SK-N-SH (cell line): ENCODE measurements at regions not wholly inside any gene's neighbourhood (a gene's known extent, or its start where the extent isn't known, plus 50 kb on each side); places are given as distances from the start of the nearest gene placed in this dataset.

Experiments
- CTCF ChIA-PET: fragments of 300-600, 350-600 bp; formaldehyde crosslinking; extraction: SDS; loops from one replicate; lab custom pipeline; 2021; lab: Yijun Ruan, JAX
- POLR2A ChIA-PET: fragments of 350-600 bp; sonication (Branson Sonifier 250); formaldehyde crosslinking; extraction: SDS; loops from one replicate; lab custom pipeline; 2020; ENCODE audit warnings: antibody characterized with exemption, inconsistent platforms; lab: Yijun Ruan, JAX
- DNase-seq: peaks from one replicate; pipeline ENCODE4 v3.0.0; 2012
- H2AFZ ChIP-seq: fragments of 200-600 bp; sonication (generic); 2 replicates; pipeline ENCODE4 v1.8.1; 2016; ENCODE audit warnings: antibody characterized with exemption, mild to moderate bottlenecking, low read depth
- H3F3A ChIP-seq: fragments of 200-600 bp; sonication (generic); replicated peaks from 2 replicates; pipeline ENCODE3; 2016; ENCODE audit warnings: antibody characterized with exemption, mild to moderate bottlenecking; ENCODE audit not compliant: insufficient read depth
- H3K27ac ChIP-seq, 2 experiments: fragments of 200-500 bp in 1 of 2; fragments of 200-600 bp in 1 of 2; sonication (Bioruptor generic) in 1 of 2; sonication (generic), shearing (Covaris generic) in 1 of 2; 2 replicates each; pipeline versions ENCODE4 v1.5.1 to v1.6.1; 2014 to 2016; ENCODE audit warnings: low read depth in 2 of 2, inconsistent platforms in 1 of 2, low read length in 1 of 2, mild to moderate bottlenecking in 1 of 2, mixed read lengths in 1 of 2
- H3K27me3 ChIP-seq: fragments of 200-600 bp; sonication (generic), shearing (Covaris generic); 2 replicates; pipeline ENCODE4 v1.6.1; 2016; ENCODE audit warnings: mixed run types; ENCODE audit not compliant: insufficient read depth
- H3K36me3 ChIP-seq, 2 experiments: fragments of 200-500 bp in 1 of 2; fragments of 200-600 bp in 1 of 2; sonication (Bioruptor generic) in 1 of 2; sonication (generic) in 1 of 2; replicated peaks in 1 of 2; 2 replicates each; pipeline versions ENCODE3 to v1.5.1; 2014 to 2016; ENCODE audit warnings: low read length in 1 of 2, mild to moderate bottlenecking in 1 of 2; ENCODE audit not compliant: insufficient read depth in 2 of 2, control insufficient read depth in 1 of 2
- H3K4me1 ChIP-seq, 2 experiments: fragments of 200-500 bp in 1 of 2; fragments of 200-600 bp in 1 of 2; sonication (Bioruptor generic) in 1 of 2; sonication (generic), shearing (Covaris generic) in 1 of 2; 2 replicates each; pipeline versions ENCODE4 v1.5.1 to v1.6.1; 2014 to 2016; ENCODE audit warnings: low read depth in 1 of 2, low read length in 1 of 2, mixed run types in 1 of 2; ENCODE audit not compliant: insufficient read depth in 2 of 2, control insufficient read depth in 1 of 2
- H3K4me2 ChIP-seq: fragments of 200-600 bp; sonication (generic), shearing (Covaris generic); 2 replicates; pipeline ENCODE4 v1.6.1; 2017; ENCODE audit warnings: mixed run types
- H3K4me3 ChIP-seq, 2 experiments: fragments of 200-500 bp in 1 of 2; fragments of 200-600 bp in 1 of 2; sonication (Bioruptor generic) in 1 of 2; sonication (generic), shearing (Covaris generic) in 1 of 2; 2 replicates each; pipeline versions ENCODE4 v1.5.1 to v1.8.1; 2014 to 2016; ENCODE audit warnings: low read depth in 2 of 2, inconsistent platforms in 1 of 2, low read length in 1 of 2, mild to moderate bottlenecking in 1 of 2, mixed read lengths in 1 of 2, moderate library complexity in 1 of 2
- H3K79me2 ChIP-seq: fragments of 200-600 bp; sonication (generic); 2 replicates; pipeline ENCODE4 v1.8.1; 2017; ENCODE audit warnings: mild to moderate bottlenecking; ENCODE audit not compliant: insufficient read depth
- H3K9ac ChIP-seq: fragments of 200-600 bp; sonication (generic); 2 replicates; pipeline ENCODE4 v1.6.1; 2017; ENCODE audit warnings: mixed run types
- H3K9me2 ChIP-seq: fragments of 200-600 bp; sonication (generic); 2 replicates; pipeline ENCODE4 v1.6.1; 2017; ENCODE audit warnings: mixed run types
- H3K9me3 ChIP-seq: fragments of 200-600 bp; sonication (generic); 2 replicates; pipeline ENCODE4 v1.6.1; 2017; ENCODE audit warnings: mixed run types, mild to moderate bottlenecking, moderate library complexity
- H4K20me1 ChIP-seq: fragments of 200-600 bp; sonication (generic); 2 replicates; pipeline ENCODE4 v1.6.1; 2017; ENCODE audit warnings: mild to moderate bottlenecking, mixed run types; ENCODE audit not compliant: insufficient read depth
- EP300 ChIP-seq, 2 experiments: IDR thresholded peaks; 2 replicates each; pipeline versions ENCODE4 v1.4.0 to v1.6.1; 2012; ENCODE audit warnings: borderline replicate concordance in 1 of 2, low read depth in 1 of 2, low read length in 1 of 2
- FOXM1 ChIP-seq: IDR thresholded peaks from 2 replicates; pipeline ENCODE4 v1.4.0; 2012; ENCODE audit warnings: low read depth, mild to moderate bottlenecking
- JUND ChIP-seq: IDR thresholded peaks from 2 replicates; pipeline ENCODE4 v1.4.0; 2012
- MEF2A ChIP-seq: IDR thresholded peaks from 2 replicates; pipeline ENCODE4 v1.4.0; 2012; ENCODE audit warnings: low read depth, borderline replicate concordance
- NFIC ChIP-seq: IDR thresholded peaks from 2 replicates; pipeline ENCODE4 v1.4.0; 2012; ENCODE audit warnings: borderline replicate concordance
- NRF1 ChIP-seq: IDR thresholded peaks from 2 replicates; pipeline ENCODE4 v1.6.1; 2012; ENCODE audit warnings: low read depth, mild to moderate bottlenecking, low read length
- RCOR1 ChIP-seq: fragments of 150-350 bp; IDR thresholded peaks from 2 replicates; pipeline ENCODE4 v1.6.1; 2017; ENCODE audit warnings: antibody characterized with exemption, low read length
- RFX5 ChIP-seq: IDR thresholded peaks from 2 replicates; pipeline ENCODE4 v1.6.1; 2012; ENCODE audit warnings: mild to moderate bottlenecking, improper control_type of control experiment, low read length
- SMC3 ChIP-seq: IDR thresholded peaks from 2 replicates; pipeline ENCODE4 v1.6.1; 2012; ENCODE audit warnings: low read depth, low read length, improper control_type of control experiment
- TAF1 ChIP-seq: IDR thresholded peaks from 2 replicates; pipeline ENCODE4 v1.6.1; 2012; ENCODE audit warnings: low read depth, mild to moderate bottlenecking, low read length, moderate library complexity, borderline replicate concordance
- YY1 ChIP-seq: IDR thresholded peaks from 2 replicates; pipeline ENCODE4 v1.4.0; 2012; ENCODE audit warnings: low read depth, mild to moderate bottlenecking
- WGBS: methylation state at CpG from one replicate; pipeline ENCODE4 v1.1.6; 2017; ENCODE audit warnings: low lambda C conversion rate; 5-methylcytosine and 5-hydroxymethylcytosine counted together
- TF ChIP-seq, protein P1 (sequence below): fragments of 150-350 bp; IDR thresholded peaks from 2 replicates; pipeline ENCODE4 v1.6.1; 2017; ENCODE audit warnings: antibody characterized with exemption, low read length, low read depth, borderline replicate concordance
- TF ChIP-seq, protein P2 (sequence below): IDR thresholded peaks from 2 replicates; pipeline ENCODE4; 2012
- TF ChIP-seq, protein P3 (sequence below): IDR thresholded peaks from 2 replicates; pipeline ENCODE4 v1.4.0; 2012; ENCODE audit warnings: low read depth, borderline replicate concordance

DNA sequence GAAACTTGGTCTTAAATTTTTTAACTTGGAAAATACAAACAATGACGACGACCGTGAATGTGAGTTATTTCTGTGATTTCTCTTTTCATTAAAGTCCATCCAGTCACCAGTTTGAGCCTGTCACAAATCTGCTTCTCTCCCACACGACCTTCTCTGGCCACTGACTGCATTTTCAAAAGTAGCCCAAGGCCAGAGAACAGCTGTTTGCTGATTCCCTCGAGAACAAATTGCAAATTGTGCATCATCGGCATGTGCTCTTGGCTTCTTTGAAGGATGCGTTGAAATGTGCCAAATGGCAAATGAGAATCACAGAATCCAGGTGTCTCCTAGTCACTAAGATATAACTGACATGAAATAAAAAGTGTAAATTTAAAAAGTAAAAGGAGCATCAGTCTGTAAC is 106.4 kb downstream of the AQP9 start:
- CTCF ChIA-PET = interaction anchor here (1.1 to 2.5 kb wide), 2 partner anchors 16 to 607 kb away, joined by 3 to 11 read pairs; no protein-coding TSS in a partner anchor

DNA sequence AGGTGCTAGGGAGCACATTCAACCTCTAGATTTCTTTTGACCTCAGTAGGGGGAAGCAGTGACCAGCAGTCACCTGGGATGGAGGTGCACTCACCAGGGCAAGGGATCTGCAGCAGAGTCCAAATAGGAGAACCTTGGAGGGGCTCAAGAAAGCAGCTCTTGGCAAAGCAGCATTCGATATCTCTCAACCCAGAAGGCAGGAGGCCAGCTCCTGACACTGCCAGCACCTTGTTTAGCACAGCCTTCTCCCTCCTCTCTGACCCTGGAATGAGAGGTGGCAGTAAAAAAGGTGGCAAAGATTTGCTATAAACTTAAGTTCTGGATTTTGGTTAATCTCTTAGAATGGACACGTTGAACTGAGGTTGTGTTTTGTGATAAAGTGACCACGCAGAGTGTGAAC is 107.9 kb downstream of the AQP9 start:
- TF ChIP-seq RFX5 (no peak), YY1 (no peak)
- TF ChIP-seq, protein P1, sequence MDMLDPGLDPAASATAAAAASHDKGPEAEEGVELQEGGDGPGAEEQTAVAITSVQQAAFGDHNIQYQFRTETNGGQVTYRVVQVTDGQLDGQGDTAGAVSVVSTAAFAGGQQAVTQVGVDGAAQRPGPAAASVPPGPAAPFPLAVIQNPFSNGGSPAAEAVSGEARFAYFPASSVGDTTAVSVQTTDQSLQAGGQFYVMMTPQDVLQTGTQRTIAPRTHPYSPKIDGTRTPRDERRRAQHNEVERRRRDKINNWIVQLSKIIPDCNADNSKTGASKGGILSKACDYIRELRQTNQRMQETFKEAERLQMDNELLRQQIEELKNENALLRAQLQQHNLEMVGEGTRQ = no peak
- TF ChIP-seq, protein P2, sequence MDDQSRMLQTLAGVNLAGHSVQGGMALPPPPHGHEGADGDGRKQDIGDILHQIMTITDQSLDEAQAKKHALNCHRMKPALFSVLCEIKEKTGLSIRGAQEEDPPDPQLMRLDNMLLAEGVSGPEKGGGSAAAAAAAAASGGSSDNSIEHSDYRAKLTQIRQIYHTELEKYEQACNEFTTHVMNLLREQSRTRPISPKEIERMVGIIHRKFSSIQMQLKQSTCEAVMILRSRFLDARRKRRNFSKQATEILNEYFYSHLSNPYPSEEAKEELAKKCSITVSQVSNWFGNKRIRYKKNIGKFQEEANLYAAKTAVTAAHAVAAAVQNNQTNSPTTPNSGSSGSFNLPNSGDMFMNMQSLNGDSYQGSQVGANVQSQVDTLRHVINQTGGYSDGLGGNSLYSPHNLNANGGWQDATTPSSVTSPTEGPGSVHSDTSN = no peak
- no peak overlapping the region for H3K4me3 ChIP-seq
- no peak for DNase-seq
- 49% methylated on average over 3 of the region's 3 CpGs for WGBS
- POLR2A ChIA-PET = no interaction called here
- no peak overlapping the region for H3K27ac ChIP-seq
- no peaks in the 10 kb centered on the region for H4K20me1 ChIP-seq
- H3K9me3 ChIP-seq = no peaks in the 10 kb centered on the region
- H3K36me3 ChIP-seq = no peaks in the 10 kb centered on the region
- no peak overlapping the region for H2AFZ ChIP-seq
- no peaks in the 10 kb centered on the region for H3K27me3 ChIP-seq
- H3F3A ChIP-seq = no peaks in the 10 kb centered on the region
- CTCF ChIA-PET = interaction anchor here (2.6 kb wide), 1 partner anchor 18 kb away, joined by 16 read pairs; no protein-coding TSS in a partner anchor
- no peaks in the 10 kb centered on the region for H3K79me2 ChIP-seq
- H3K9me2 ChIP-seq = no peaks in the 10 kb centered on the region
- H3K4me1 ChIP-seq = peaks cover 0 to 18% of the 10 kb centered on the region in 2 experiments; a peak in 2 of 4 replicates
- H3K9ac ChIP-seq = no peak overlapping the region
- H3K4me2 ChIP-seq = no peak overlapping the region

More for the DNA sequence above, 106.4 kb downstream of the AQP9 start:
- Histone ChIP-seq H3K9me2 (no peaks in the 10 kb centered on the region), H3K79me2 (no peaks in the 10 kb centered on the region), H3K4me2 (no peak overlapping the region), H3K27me3 (no peaks in the 10 kb centered on the region), H3K36me3 (no peaks in the 10 kb centered on the region), H3F3A (no peaks in the 10 kb centered on the region), H3K27ac (no peak overlapping the region), H3K9me3 (no peaks in the 10 kb centered on the region), H3K4me1 (peaks cover 0 to 14% of the 10 kb centered on the region in 2 experiments; a peak in 1 of 4 replicates), H2AFZ (no peak overlapping the region), H3K4me3 (no peak overlapping the region), H4K20me1 (no peaks in the 10 kb centered on the region), H3K9ac (no peak overlapping the region)
- WGBS = 73% methylated on average over 7 of the region's 7 CpGs
- POLR2A ChIA-PET = no interaction called here
- DNase-seq = no peak
- no peak for TF ChIP-seq MEF2A

DNA sequence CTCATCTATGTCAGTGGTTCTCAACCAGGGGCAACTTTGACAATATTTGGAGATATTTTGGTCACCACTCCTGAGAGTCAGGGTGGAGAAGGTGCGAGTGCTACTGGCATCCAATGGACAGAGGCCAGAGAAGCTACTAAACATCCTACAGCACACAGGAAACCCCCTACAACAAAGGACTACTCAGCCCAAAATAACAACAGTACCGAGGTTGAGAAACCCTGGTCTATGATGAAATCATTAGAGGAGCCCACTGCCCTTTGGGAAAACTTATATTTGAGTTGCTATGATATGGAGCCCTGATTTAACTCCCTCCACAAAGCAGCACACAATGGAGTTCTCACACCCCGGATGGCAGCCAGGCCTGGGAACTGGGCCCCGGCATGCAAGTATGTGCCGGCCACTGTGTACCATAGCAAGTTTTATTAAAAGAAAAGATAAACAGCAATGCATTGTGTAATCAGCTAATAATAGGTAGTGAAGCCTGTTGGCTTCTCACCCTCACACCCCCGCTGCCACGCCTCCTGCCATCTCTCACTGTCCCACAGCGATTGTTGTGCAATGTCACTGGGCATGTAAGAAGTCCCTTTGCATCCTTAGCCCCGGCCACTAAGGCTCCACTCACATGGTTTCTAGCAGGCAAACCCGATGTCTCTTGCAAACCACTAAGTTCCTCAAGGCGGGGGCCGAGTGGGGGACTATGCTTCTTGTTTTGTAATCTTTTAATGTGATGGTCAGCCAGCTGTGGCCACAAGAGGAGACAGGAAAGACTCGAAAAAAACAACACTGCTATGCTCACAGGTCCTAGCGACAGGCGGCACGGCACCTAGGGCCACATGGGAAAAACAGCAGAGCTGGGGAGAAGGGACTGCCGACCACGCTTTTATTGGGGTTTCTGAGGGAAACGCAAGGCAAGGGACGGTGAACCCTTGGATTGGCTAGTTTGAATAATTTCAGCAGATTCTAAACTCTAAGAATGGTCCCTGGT is 110.0 kb downstream of the AQP9 start:
- Histone ChIP-seq H3K4me3 (no peak overlapping the region), H3K36me3 (no peaks in the 10 kb centered on the region), H3F3A (no peaks in the 10 kb centered on the region), H3K27ac (no peak overlapping the region), H3K9ac (no peak overlapping the region), H3K27me3 (no peaks in the 10 kb centered on the region; the same call in 1 of the 2 replicates), H3K4me2 (no peak overlapping the region), H4K20me1 (no peaks in the 10 kb centered on the region), H3K79me2 (no peaks in the 10 kb centered on the region), H2AFZ (no peak overlapping the region), H3K9me2 (no peaks in the 10 kb centered on the region), H3K4me1 (peaks cover 0 to 21% of the 10 kb centered on the region in 2 experiments; a peak in 2 of 4 replicates), H3K9me3 (no peaks in the 10 kb centered on the region)
- CTCF ChIA-PET = interaction anchor here (2.6 kb wide), 1 partner anchor 20 kb away, joined by 16 read pairs; no protein-coding TSS in a partner anchor
- no peak for DNase-seq
- TF ChIP-seq SMC3 = no peak
- TF ChIP-seq RCOR1 = no peak
- no peak for TF ChIP-seq EP300 (IDR thresholded peaks at IDR 0.05; ENCODE audit: borderline replicate concordance in 1 of 2, low read depth in 1 of 2, low read length in 1 of 2)
- TF ChIP-seq, protein P3, sequence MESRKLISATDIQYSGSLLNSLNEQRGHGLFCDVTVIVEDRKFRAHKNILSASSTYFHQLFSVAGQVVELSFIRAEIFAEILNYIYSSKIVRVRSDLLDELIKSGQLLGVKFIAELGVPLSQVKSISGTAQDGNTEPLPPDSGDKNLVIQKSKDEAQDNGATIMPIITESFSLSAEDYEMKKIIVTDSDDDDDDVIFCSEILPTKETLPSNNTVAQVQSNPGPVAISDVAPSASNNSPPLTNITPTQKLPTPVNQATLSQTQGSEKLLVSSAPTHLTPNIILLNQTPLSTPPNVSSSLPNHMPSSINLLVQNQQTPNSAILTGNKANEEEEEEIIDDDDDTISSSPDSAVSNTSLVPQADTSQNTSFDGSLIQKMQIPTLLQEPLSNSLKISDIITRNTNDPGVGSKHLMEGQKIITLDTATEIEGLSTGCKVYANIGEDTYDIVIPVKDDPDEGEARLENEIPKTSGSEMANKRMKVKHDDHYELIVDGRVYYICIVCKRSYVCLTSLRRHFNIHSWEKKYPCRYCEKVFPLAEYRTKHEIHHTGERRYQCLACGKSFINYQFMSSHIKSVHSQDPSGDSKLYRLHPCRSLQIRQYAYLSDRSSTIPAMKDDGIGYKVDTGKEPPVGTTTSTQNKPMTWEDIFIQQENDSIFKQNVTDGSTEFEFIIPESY = no peak
- no peak for TF ChIP-seq TAF1
- no peak for TF ChIP-seq NRF1
- TF ChIP-seq JUND = no peak
- TF ChIP-seq NFIC = no peak
- TF ChIP-seq FOXM1 = no peak
- WGBS = 73% methylated on average over 20 of the region's 20 CpGs
- POLR2A ChIA-PET = no interaction called here
